GM18505 (cell line): ENCODE measurements at regions not wholly inside any gene's neighbourhood (a gene's known extent, or its start where the extent isn't known, plus 50 kb on each side); places are given as distances from the start of the nearest gene placed in this dataset.
A peak's percentile ranks its signal among the peaks of the same experiment; 100 is the strongest.

Source experiments
- ATAC-seq: cut with Tn5 transposase; IDR thresholded peaks from one replicate; pipeline ENCODE4 v1.9.1; 2021; ENCODE audit not compliant: unreplicated experiment
- POLR2A ChIP-seq: IDR thresholded peaks from 4 replicates; pipeline ENCODE4 v1.6.1; 2011; ENCODE audit warnings: borderline replicate concordance; ENCODE audit not compliant: insufficient read depth, insufficient read length; ENCODE audit errors: extremely low read depth

GRCh38 chr3:72265256-72266015 lies 480.5 kb upstream of the PROK2 start:
- no peak for TF ChIP-seq POLR2A
- ATAC-seq: peak; percentile 49

GRCh38 chr3:72263223-72263990 lies 478.5 kb upstream of the PROK2 start:
- ATAC-seq: no peak

GRCh38 chr3:72262736-72263135 lies 477.8 kb upstream of the PROK2 start:
- no peak for ATAC-seq

More at GRCh38 chr3:72263223-72263990, 478.5 kb upstream of the PROK2 start:
- TF ChIP-seq POLR2A: no peak

GRCh38 chr3:72261566-72262564 lies 476.9 kb upstream of the PROK2 start:
- TF ChIP-seq POLR2A: no peak
- no peak for ATAC-seq

More at GRCh38 chr3:72262736-72263135, 477.8 kb upstream of the PROK2 start:
- TF ChIP-seq POLR2A: no peak

GRCh38 chr3:72260588-72260910 lies 475.6 kb upstream of the PROK2 start:
- TF ChIP-seq POLR2A: no peak
- no peak for ATAC-seq

GRCh38 chr3:72259755-72260587 lies 475.0 kb upstream of the PROK2 start:
- ATAC-seq: no peak
- TF ChIP-seq POLR2A: no peak

- no peak for TF ChIP-seq POLR2A
These were observed 473.6 kb upstream of the PROK2 start for GRCh38 chr3:72258361-72259141.

GRCh38 chr3:72257738-72258137 lies 472.8 kb upstream of the PROK2 start:
- no peak for TF ChIP-seq POLR2A
- ATAC-seq: no peak

More at GRCh38 chr3:72258361-72259141, 473.6 kb upstream of the PROK2 start:
- ATAC-seq: no peak

- no peak for TF ChIP-seq POLR2A
- ATAC-seq: no peak
These were observed 472.3 kb upstream of the PROK2 start for GRCh38 chr3:72257203-72257602.

GRCh38 chr3:72256716-72257115 lies 471.8 kb upstream of the PROK2 start:
- no peak for TF ChIP-seq POLR2A
- no peak for ATAC-seq

GRCh38 chr3:72255791-72256559 lies 471.0 kb upstream of the PROK2 start:
- ATAC-seq: no peak
- TF ChIP-seq POLR2A: no peak
